ENCODE measurements at regions not wholly inside any gene's neighbourhood (a gene's known extent, or its start where the extent isn't known, plus 50 kb on each side); places are given as distances from the start of the nearest gene placed in this dataset.

GRCh38 chr6:62474793-62475192 lies 188.8 kb upstream of the KHDRBS2 start:
- Histone ChIP-seq H3K9me3 (replicated peaks in 1 of 2; ENCODE audit: control insufficient read depth in 2 of 2, insufficient read depth in 1 of 2, low read depth in 1 of 2, low read length in 2 of 2) (no peaks in the 10 kb centered on the region), H4K91ac (ENCODE audit: low read depth, low read length, poor library complexity) (no peak overlapping the region), H4K8ac (ENCODE audit: low read depth, low read length) (no peak overlapping the region), H3K9ac (ENCODE audit: low read depth, low read length, poor library complexity) (no peak overlapping the region), H3K14ac (ENCODE audit: low read length) (no peak overlapping the region), H3K4me2 (ENCODE audit: insufficient read depth, low read length, poor library complexity, severe bottlenecking) (no peak overlapping the region), H2BK15ac (ENCODE audit: low read length) (no peak overlapping the region), H3K23ac (ENCODE audit: low read depth, low read length, poor library complexity) (no peak overlapping the region), H3K27me3 (ENCODE audit: control insufficient read depth in 3 of 3, insufficient read depth in 3 of 3, low read depth in 1 of 3, low read length in 3 of 3) (no peaks in the 10 kb centered on the region), H2AFZ (ENCODE audit: low read length) (no peak overlapping the region), H3K36me3 (replicated peaks in 1 of 2; ENCODE audit: control insufficient read depth in 2 of 2, insufficient read depth in 2 of 2, low read length in 2 of 2) (no peaks in the 10 kb centered on the region), H3K4me3 (ENCODE audit: low read length in 2 of 2) (no peak overlapping the region), H3K18ac (ENCODE audit: low read length) (no peak overlapping the region), H3K79me1 (ENCODE audit: low read depth, low read length) (no peaks in the 10 kb centered on the region), H3K27ac (replicated peaks; ENCODE audit: low read length) (no peak overlapping the region), H2BK12ac (ENCODE audit: low read length) (no peak overlapping the region), H2AK5ac (ENCODE audit: low read depth, low read length) (no peak overlapping the region), H3K4me1 (ENCODE audit: control insufficient read depth in 2 of 2, insufficient read depth in 1 of 2, low read depth in 1 of 2, low read length in 2 of 2) (no peaks in the 10 kb centered on the region), H3K4ac (ENCODE audit: low read length) (no peak overlapping the region), H2BK120ac (ENCODE audit: low read depth, low read length) (no peak overlapping the region), H2BK5ac (ENCODE audit: low read length) (no peak overlapping the region)
- no peak for DNase-seq (ENCODE audit: low spot score)
- no CpG with 5 or more reads among the region's 3 CpGs for WGBS, 2 donors (ENCODE audit: extremely low coverage in 2 of 2, insufficient read length in 2 of 2, insufficient replicate concordance in 1 of 2)

DNA sequence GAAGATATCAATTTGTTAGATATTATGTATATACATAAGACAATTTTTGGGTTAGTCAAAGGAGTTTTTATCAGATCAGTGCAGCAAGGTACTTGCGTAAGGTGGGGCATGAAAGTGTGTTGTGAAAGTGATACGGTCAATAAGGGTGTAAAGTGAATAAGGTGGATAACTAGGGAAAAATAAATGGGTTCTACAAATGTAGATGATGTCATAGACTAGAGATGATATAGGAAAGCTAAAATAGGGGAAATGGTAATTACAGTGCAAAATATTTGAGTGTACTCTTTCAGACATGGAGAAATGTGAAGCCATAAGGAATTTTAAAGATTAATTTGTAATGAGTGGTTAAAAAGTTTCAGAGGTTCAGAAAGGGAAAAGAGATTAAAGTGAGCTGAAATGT lies 180.6 kb upstream of the KHDRBS2 start:
- H3K4me1 ChIP-seq (ENCODE audit: control insufficient read depth in 2 of 2, insufficient read depth in 1 of 2, low read depth in 1 of 2, low read length in 2 of 2), result no peaks in the 10 kb centered on the region
- H2AK5ac ChIP-seq (ENCODE audit: low read depth, low read length), result no peak overlapping the region
- H2BK5ac ChIP-seq (ENCODE audit: low read length), result no peak overlapping the region
- H2AFZ ChIP-seq (ENCODE audit: low read length), result no peak overlapping the region
- no peaks in the 10 kb centered on the region for H3K27me3 ChIP-seq (ENCODE audit: control insufficient read depth in 3 of 3, insufficient read depth in 3 of 3, low read depth in 1 of 3, low read length in 3 of 3)
- H3K4me2 ChIP-seq (ENCODE audit: insufficient read depth, low read length, poor library complexity, severe bottlenecking), result no peak overlapping the region
- H4K8ac ChIP-seq (ENCODE audit: low read depth, low read length), result no peak overlapping the region
- H2BK120ac ChIP-seq (ENCODE audit: low read depth, low read length), result no peak overlapping the region
- no peak overlapping the region for H3K9ac ChIP-seq (ENCODE audit: low read depth, low read length, poor library complexity)
- H3K36me3 ChIP-seq (replicated peaks in 1 of 2; ENCODE audit: control insufficient read depth in 2 of 2, insufficient read depth in 2 of 2, low read length in 2 of 2), result no peaks in the 10 kb centered on the region
- no peak overlapping the region for H3K27ac ChIP-seq (replicated peaks; ENCODE audit: low read length)
- 100% methylated on average over 1 of the region's 2 CpGs; no CpG with 5 or more reads in 1 of the 2 donors for WGBS, 2 donors (ENCODE audit: extremely low coverage in 2 of 2, insufficient read length in 2 of 2, insufficient replicate concordance in 1 of 2)
- no peak overlapping the region for H3K4ac ChIP-seq (ENCODE audit: low read length)
- H3K23ac ChIP-seq (ENCODE audit: low read depth, low read length, poor library complexity), result no peak overlapping the region
- no peaks in the 10 kb centered on the region for H3K79me1 ChIP-seq (ENCODE audit: low read depth, low read length)
- H2BK15ac ChIP-seq (ENCODE audit: low read length), result no peak overlapping the region
- no peak for DNase-seq (ENCODE audit: low spot score)
- H3K14ac ChIP-seq (ENCODE audit: low read length), result no peak overlapping the region
- H3K9me3 ChIP-seq (replicated peaks in 1 of 2; ENCODE audit: control insufficient read depth in 2 of 2, insufficient read depth in 1 of 2, low read depth in 1 of 2, low read length in 2 of 2), result no peaks in the 10 kb centered on the region
- no peak overlapping the region for H2BK12ac ChIP-seq (ENCODE audit: low read length)
- H4K91ac ChIP-seq (ENCODE audit: low read depth, low read length, poor library complexity), result no peak overlapping the region
- H3K18ac ChIP-seq (ENCODE audit: low read length), result no peak overlapping the region
- no peak overlapping the region for H3K4me3 ChIP-seq (ENCODE audit: low read length in 2 of 2)

DNA sequence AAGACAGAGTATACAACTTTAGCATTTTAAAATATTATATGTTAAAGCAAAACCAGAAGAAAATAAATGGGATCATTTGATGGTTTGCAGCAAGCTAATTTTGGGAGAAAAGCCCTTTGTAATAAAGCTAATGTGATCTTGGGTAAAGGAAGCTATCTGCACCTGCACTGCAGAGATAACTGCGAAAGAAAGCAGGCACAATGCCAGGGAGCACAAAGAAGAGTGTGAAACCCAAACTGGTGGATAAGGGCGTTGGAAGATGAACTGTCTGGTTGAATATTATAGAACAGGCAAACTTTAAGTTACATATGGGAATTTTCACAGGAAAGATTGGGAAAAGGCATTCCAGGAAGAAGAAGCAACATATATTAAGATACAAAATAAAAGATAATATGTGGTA lies 179.2 kb upstream of the KHDRBS2 start:
- H2AK5ac ChIP-seq (ENCODE audit: low read depth, low read length), result no peak overlapping the region
- H3K36me3 ChIP-seq (replicated peaks in 1 of 2; ENCODE audit: control insufficient read depth in 2 of 2, insufficient read depth in 2 of 2, low read length in 2 of 2), result no peaks in the 10 kb centered on the region
- H2BK12ac ChIP-seq (ENCODE audit: low read length), result no peak overlapping the region
- no peaks in the 10 kb centered on the region for H3K4me1 ChIP-seq (ENCODE audit: control insufficient read depth in 2 of 2, insufficient read depth in 1 of 2, low read depth in 1 of 2, low read length in 2 of 2)
- no peak overlapping the region for H2BK120ac ChIP-seq (ENCODE audit: low read depth, low read length)
- no peak overlapping the region for H2BK15ac ChIP-seq (ENCODE audit: low read length)
- no peak overlapping the region for H4K91ac ChIP-seq (ENCODE audit: low read depth, low read length, poor library complexity)
- H2AFZ ChIP-seq (ENCODE audit: low read length), result no peak overlapping the region
- no peaks in the 10 kb centered on the region for H3K27me3 ChIP-seq (ENCODE audit: control insufficient read depth in 3 of 3, insufficient read depth in 3 of 3, low read depth in 1 of 3, low read length in 3 of 3)
- no CpG with 5 or more reads among the region's 2 CpGs for WGBS, 2 donors (ENCODE audit: extremely low coverage in 2 of 2, insufficient read length in 2 of 2, insufficient replicate concordance in 1 of 2)
- no peak overlapping the region for H3K4me2 ChIP-seq (ENCODE audit: insufficient read depth, low read length, poor library complexity, severe bottlenecking)
- no peak overlapping the region for H4K8ac ChIP-seq (ENCODE audit: low read depth, low read length)
- no peak for DNase-seq (ENCODE audit: low spot score)
- H3K14ac ChIP-seq (ENCODE audit: low read length), result no peak overlapping the region
- no peak overlapping the region for H3K4ac ChIP-seq (ENCODE audit: low read length)
- no peak overlapping the region for H3K27ac ChIP-seq (replicated peaks; ENCODE audit: low read length)
- H3K9me3 ChIP-seq (replicated peaks in 1 of 2; ENCODE audit: control insufficient read depth in 2 of 2, insufficient read depth in 1 of 2, low read depth in 1 of 2, low read length in 2 of 2), result no peaks in the 10 kb centered on the region
- no peak overlapping the region for H3K23ac ChIP-seq (ENCODE audit: low read depth, low read length, poor library complexity)
- H3K9ac ChIP-seq (ENCODE audit: low read depth, low read length, poor library complexity), result no peak overlapping the region
- H3K18ac ChIP-seq (ENCODE audit: low read length), result no peak overlapping the region
- no peak overlapping the region for H3K4me3 ChIP-seq (ENCODE audit: low read length in 2 of 2)
- no peaks in the 10 kb centered on the region for H3K79me1 ChIP-seq (ENCODE audit: low read depth, low read length)
- H2BK5ac ChIP-seq (ENCODE audit: low read length), result no peak overlapping the region

- H3K4ac ChIP-seq (ENCODE audit: low read length), result no peak overlapping the region
- no peak overlapping the region for H2BK15ac ChIP-seq (ENCODE audit: low read length)
- no peak overlapping the region for H3K18ac ChIP-seq (ENCODE audit: low read length)
- H2BK120ac ChIP-seq (ENCODE audit: low read depth, low read length), result no peak overlapping the region
- no peak overlapping the region for H3K4me2 ChIP-seq (ENCODE audit: insufficient read depth, low read length, poor library complexity, severe bottlenecking)
- no peak overlapping the region for H2BK5ac ChIP-seq (ENCODE audit: low read length)
- H3K23ac ChIP-seq (ENCODE audit: low read depth, low read length, poor library complexity), result no peak overlapping the region
- H3K14ac ChIP-seq (ENCODE audit: low read length), result no peak overlapping the region
- DNase-seq (ENCODE audit: low spot score), result no peak
- no peak overlapping the region for H3K27ac ChIP-seq (replicated peaks; ENCODE audit: low read length)
- H2AFZ ChIP-seq (ENCODE audit: low read length), result no peak overlapping the region
- no peaks in the 10 kb centered on the region for H3K79me1 ChIP-seq (ENCODE audit: low read depth, low read length)
- H2BK12ac ChIP-seq (ENCODE audit: low read length), result no peak overlapping the region
- WGBS, 2 donors (ENCODE audit: extremely low coverage in 2 of 2, insufficient read length in 2 of 2, insufficient replicate concordance in 1 of 2), result no CpG with 5 or more reads among the region's 2 CpGs
- H4K91ac ChIP-seq (ENCODE audit: low read depth, low read length, poor library complexity), result no peak overlapping the region
- no peaks in the 10 kb centered on the region for H3K36me3 ChIP-seq (replicated peaks in 1 of 2; ENCODE audit: control insufficient read depth in 2 of 2, insufficient read depth in 2 of 2, low read length in 2 of 2)
- H3K9me3 ChIP-seq (replicated peaks in 1 of 2; ENCODE audit: control insufficient read depth in 2 of 2, insufficient read depth in 1 of 2, low read depth in 1 of 2, low read length in 2 of 2), result no peaks in the 10 kb centered on the region
- no peak overlapping the region for H3K4me3 ChIP-seq (ENCODE audit: low read length in 2 of 2)
- no peak overlapping the region for H4K8ac ChIP-seq (ENCODE audit: low read depth, low read length)
- no peaks in the 10 kb centered on the region for H3K4me1 ChIP-seq (ENCODE audit: control insufficient read depth in 2 of 2, insufficient read depth in 1 of 2, low read depth in 1 of 2, low read length in 2 of 2)
- H3K27me3 ChIP-seq (ENCODE audit: control insufficient read depth in 3 of 3, insufficient read depth in 3 of 3, low read depth in 1 of 3, low read length in 3 of 3), result no peaks in the 10 kb centered on the region
- H3K9ac ChIP-seq (ENCODE audit: low read depth, low read length, poor library complexity), result no peak overlapping the region
- H2AK5ac ChIP-seq (ENCODE audit: low read depth, low read length), result no peak overlapping the region
These were observed 166.6 kb upstream of the KHDRBS2 start for GRCh38 chr6:62452586-62452985.

Data from neuronal stem cell (in vitro differentiated cells).